Caki2 (cell line): ENCODE measurements at regions not wholly inside any gene's neighbourhood (a gene's known extent, or its start where the extent isn't known, plus 50 kb on each side); places are given as distances from the start of the nearest gene placed in this dataset.

Experiments
- DNase-seq: peaks from one replicate; pipeline ENCODE4 v3.0.0-alpha.2; 2015; ENCODE audit warnings: low read depth
- in situ Hi-C: cut with HindIII; loops from 2 replicates; pipeline ENCODE4 v1.10.0; 2016; ENCODE audit warnings: low sequenced_read_pairs, low pct_unique_long_range_greater_than_20kb, mixed read lengths

GRCh38 chr2:106623456-106623855, 136.3 kb downstream of the CD8B2 start:
- in situ Hi-C loops = no loop called here
- no peak for DNase-seq

DNA sequence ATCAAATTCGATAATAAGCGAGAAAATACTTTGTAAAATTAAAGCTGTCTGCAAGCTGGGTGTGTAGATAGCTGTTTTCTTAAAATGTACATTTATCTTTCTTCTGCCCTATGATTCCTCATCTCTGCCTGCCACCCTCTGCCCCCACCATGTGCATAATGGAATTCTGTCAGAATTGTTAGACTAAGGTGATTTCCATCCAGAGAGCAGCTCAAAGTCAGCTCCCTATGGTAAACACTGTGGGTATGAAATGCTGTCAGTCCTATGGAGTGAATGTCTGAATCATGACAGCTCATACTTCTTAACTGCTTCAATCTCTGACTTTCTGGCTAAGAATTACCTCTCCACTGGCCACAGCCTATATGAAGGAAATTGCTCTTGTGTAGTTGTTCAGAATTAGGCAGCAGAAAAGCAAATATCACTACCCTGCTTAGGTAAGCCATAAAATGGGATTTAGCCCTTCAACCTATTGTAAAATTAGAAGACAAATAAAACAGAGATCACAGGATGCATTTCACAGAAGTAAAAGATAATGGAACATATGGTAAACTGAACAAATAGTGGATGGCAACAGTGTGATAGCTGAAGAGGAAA, 137.7 kb downstream of the CD8B2 start:
- DNase-seq = no peak
- in situ Hi-C loops = no loop called here

GRCh38 chr2:106628377-106628776, 141.2 kb downstream of the CD8B2 start:
- no peak for DNase-seq
- in situ Hi-C loops = no loop called here

DNA sequence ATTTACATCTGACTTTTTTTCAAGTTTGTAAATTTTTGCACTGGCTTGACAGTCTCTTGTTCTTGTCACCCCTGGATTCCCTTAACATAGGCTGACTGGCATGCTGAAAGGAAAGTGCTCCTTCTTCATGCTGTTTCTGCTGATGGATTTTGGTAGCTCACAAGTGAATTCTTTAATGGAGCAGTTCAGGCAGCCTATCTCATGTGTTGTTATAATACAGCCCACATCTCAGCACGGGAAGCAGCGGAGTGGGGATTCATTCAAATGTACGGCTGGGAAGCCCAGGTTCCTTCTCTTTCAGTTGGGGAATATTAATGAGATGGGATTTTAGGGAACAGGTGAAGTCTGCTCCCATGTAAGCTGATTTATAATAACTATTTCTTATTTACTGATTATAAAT, 142.8 kb downstream of the CD8B2 start:
- in situ Hi-C loops = no loop called here
- no peak for DNase-seq

- in situ Hi-C loops = no loop called here
- no peak for DNase-seq
These were observed 144.1 kb downstream of the CD8B2 start for GRCh38 chr2:106631281-106631680.

DNA sequence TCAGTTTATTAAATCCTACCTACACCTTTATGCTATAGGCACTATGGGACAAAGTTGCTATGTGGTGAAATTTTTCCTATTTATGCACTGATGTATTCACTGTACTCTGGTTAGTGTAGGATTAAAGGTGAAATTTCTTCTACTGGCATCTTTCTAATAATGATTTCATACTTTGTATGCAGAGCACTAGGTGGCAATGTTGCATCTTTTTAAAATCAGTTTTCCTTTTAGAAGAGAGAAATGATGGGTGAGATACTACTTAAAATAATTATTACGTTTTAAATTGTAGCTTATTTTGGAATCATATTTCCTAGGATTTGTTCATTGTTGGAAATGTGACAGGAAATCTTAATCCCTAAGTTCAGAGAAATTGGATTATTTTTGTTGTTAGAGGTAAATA, 150.9 kb downstream of the CD8B2 start:
- DNase-seq = peak; percentile 10
- in situ Hi-C loops = no loop called here

DNA sequence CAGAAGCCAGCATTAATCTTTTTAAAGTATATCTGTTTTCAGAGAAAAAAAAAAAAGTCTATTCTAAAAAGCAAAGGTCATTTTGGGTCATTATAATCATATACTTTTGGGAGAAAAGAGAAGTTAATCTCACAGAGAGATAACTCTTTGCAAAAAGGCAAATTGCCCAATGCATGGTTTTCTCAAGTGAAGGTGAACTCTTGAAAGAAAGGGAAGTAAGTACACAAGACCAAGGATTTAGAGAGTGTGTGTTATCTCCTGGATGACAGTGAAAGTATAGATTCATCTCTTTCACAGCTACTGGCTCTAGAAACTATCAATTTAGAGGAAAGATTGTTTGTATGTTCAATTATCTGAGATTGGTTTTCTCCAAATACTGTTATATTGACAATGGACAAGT, 151.4 kb downstream of the CD8B2 start:
- in situ Hi-C loops = no loop called here
- no peak for DNase-seq

DNA sequence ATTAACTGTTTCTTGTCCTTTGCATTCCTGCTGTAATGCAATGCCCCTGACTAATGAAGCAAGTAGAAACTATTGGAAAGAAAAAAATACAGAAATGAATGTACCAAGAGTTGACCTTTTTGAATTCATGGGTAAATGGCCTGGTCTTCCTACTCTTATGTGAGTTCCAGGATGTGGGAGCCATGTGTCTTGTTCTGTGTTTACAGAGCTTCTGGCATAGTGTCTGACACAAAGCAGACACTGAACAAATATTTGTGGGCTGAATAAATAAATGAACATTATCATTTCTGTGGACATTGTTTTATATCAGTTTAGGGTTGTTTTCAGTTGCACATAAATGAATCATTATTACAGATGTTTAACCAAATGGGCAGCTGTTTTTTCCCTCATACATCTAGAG, 155.5 kb downstream of the CD8B2 start:
- no peak for DNase-seq
- in situ Hi-C loops = no loop called here

GRCh38 chr2:106644623-106645022, 157.5 kb downstream of the CD8B2 start:
- in situ Hi-C loops = no loop called here
- DNase-seq = no peak

GRCh38 chr2:106646605-106647004, 159.4 kb downstream of the CD8B2 start:
- DNase-seq = no peak
- in situ Hi-C loops = no loop called here

DNA sequence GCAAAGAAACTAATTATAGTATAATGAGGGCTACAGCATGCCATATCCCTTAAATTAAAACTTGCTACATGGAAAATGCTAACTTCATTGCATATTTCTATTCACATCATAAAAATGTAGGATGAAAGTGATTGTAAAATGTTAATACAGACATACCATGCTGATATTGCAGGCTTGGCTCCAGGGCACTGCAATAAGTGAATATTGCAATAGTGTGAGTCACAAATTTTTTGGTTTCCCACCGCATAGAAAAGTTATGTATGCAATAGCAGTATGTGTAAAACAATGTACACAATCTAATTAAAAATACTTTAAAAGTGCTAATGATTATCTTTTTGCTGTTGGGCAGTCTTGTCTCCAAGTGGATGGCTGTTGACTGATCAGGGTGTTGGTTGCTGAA, 162.1 kb downstream of the CD8B2 start:
- in situ Hi-C loops = no loop called here
- no peak for DNase-seq

DNA sequence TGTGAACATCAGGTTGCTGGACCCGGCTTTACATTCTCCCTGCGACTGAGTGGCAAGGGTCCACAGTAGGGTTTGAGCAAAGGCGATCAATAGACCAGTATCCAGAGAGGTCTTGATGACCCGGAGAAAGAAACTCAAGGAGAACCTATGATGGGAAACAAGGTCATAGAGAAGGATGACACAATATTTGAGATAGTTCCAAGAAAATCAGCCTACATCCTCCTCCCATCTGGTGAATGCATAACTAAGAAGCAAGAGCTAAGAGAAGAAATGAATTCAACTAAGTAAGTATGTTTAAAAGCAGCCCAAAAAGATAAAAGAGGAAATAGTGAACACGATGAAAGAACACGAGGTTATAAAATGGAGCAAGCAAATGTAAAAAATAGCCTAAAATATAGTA, 166.3 kb downstream of the CD8B2 start:
- in situ Hi-C loops = no loop called here
- no peak for DNase-seq

DNA sequence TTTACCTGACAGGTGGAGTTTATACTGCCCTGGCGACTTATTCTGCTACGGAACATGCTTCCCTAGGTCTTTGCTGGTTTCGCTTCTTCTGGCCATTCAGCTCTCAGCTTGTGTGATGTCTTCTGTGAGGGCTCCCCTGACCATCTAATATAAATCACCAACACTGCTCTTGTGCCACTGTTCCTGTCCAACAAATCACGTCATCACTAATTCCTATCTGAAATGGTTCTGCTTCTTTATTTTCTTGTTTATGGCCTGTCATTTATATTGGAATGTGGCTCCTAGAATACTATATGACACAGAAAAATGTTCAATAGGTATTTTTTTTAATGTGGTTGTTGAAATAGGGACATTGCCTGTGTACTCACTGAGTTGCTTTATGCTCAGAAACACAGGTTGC, 171.5 kb downstream of the CD8B2 start:
- no peak for DNase-seq
- in situ Hi-C loops = no loop called here

GRCh38 chr2:106664669-106665068, 177.5 kb downstream of the CD8B2 start:
- DNase-seq = no peak
- in situ Hi-C loops = no loop called here

DNA sequence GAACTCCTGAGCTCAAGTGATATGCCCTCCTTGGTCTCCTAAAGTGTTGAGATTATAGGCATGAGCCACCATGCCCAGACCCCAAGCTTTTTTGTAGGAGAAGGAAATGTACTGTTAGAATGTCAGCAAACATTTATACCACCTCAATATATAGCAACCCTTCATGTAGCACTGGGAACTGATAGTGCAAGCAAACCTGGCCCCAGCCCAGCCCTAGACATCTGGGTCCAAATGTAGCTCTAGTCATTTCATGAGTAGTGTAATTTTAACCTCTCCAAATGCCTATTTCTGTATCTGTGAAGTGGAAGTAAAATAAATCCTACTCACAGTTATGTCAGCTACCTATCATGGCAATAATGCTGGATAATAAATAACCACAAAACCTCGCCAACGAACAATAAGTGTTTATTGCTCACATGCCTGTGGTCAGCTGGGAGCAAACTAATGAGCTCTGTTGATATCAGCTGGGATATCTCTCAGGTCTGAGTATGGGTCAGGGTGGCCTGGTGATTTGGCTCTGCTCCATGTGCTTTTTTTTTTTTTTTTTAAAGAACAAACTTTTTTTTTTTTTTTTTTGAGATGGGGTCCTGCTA, 180.4 kb downstream of the CD8B2 start:
- in situ Hi-C loops = no loop called here
- no peak for DNase-seq

DNA sequence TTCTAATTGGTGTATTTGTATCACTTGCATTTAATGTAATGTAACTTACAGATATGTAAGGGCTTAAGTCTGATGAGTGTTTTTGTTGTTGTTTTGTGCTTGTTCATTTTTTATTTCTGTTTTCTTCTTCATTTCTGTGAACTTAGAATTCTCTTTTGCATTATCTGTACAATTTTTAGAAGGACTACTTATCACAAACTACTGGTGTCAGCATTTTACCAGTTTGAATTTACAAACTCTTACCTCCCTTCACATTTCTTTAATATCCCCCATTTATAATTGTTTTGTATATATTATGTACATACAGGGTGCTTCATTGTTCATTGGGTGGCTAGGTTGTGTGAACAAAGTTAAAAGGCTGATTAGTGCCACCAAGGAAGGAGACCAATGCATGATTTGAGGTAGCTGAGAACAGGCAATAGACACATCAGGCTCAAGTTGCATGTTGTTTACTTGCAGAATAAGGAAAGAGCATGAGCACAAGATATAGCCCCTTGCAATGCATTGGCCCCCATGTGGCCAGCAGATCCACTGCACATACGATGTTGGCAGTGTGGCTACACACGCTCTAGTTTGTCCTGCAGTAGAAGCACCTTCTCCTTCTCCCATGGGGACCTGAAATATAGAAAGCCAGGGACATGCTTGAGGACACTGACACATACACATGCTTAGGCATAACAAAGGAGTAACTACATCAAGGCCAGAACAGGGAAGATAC, 198.2 kb downstream of the CD8B2 start:
- in situ Hi-C loops = no loop called here
- no peak for DNase-seq

GRCh38 chr2:106686814-106687213, 199.2 kb downstream of the ST6GAL2 start:
- no peak for DNase-seq
- in situ Hi-C loops = no loop called here

DNA sequence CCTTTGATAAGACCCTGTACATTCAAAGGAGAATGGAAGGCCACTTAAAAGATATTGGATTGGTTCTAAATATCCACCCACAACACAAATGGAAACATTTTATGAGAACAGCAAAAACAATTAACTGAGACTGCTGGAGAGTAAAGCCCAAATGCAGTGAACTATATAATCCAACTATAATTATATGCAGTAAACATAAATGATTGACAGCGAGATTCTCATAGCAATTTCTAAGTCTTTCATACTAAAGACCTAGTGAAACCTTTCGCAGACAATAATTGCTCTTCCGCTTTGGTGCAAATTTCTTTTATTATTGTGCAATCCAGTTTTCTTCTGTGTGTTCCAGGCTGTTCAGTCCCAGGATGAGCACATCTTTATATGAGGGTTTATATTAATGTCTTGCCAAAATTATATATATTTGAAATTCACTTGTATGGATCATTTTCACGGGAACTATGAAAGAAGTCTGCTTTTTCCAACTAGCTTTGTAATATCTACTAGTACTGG, 190.9 kb downstream of the ST6GAL2 start:
- DNase-seq = no peak
- in situ Hi-C loops = no loop called here

DNA sequence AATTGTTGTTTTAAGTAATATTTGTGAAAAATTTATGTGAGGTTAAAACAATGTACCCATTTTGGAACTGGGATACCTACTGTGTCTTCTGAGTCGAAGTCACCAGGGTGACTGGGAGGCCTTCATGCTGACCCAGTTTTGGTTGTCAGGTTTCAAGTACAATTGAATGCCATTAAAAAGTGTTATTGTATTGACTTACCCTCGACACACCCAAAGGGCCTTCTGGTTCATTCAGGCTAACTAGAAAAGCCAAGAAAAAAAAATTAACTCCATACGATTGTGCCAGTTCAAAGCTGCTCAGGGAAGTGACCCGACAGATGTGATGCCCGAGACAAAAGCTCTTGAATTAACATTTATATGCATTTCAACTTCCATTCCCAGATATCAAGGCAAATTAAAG, 190.0 kb downstream of the ST6GAL2 start:
- DNase-seq = no peak
- in situ Hi-C loops = no loop called here

DNA sequence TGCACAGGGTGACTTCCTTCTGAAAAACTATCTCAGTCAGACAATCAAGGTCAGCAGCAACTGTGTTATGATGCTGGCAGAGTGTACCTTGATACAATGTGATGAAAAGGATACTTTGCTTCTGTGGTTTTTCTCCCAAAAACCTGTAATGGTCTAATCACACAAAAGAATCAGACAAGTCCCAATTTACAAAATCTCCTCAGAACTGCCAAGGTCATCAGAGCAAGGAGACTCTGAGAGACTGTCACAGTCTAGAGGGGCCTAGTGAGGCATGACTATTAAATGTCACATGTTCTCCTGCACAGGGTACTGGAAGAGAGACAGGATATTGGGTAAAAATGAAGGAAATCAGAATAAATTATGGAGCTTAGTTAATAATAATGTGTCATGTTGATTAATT, 185.4 kb downstream of the ST6GAL2 start:
- no peak for DNase-seq
- in situ Hi-C loops = no loop called here
